HG03442 (cell line): ENCODE measurements at regions not wholly inside any gene's neighbourhood (a gene's known extent, or its start where the extent isn't known, plus 50 kb on each side); places are given as distances from the start of the nearest gene placed in this dataset.
"Not testable (repeated sequence)": the region's sequence is repeated elsewhere in the genome, so short reads cannot be mapped to it uniquely, and the experiment has no call there.

Experiments
- ATAC-seq: cut with Tn5 transposase; IDR thresholded peaks from one replicate; pipeline ENCODE4 v1.9.1; 2021; ENCODE audit warnings: mild to moderate bottlenecking, moderate library complexity; ENCODE audit not compliant: unreplicated experiment

GRCh38 chr7:88615336-88615735 lies 144.2 kb upstream of the ZNF804B start:
- no peak for ATAC-seq

- no peak for ATAC-seq
Observed at GRCh38 chr7:88614736-88615135, 144.8 kb upstream of the ZNF804B start.

- no peak for ATAC-seq
Observed at GRCh38 chr7:88610942-88611341, 148.6 kb upstream of the ZNF804B start.

GRCh38 chr7:88600695-88601094 lies 158.8 kb upstream of the ZNF804B start:
- ATAC-seq, result no peak

DNA sequence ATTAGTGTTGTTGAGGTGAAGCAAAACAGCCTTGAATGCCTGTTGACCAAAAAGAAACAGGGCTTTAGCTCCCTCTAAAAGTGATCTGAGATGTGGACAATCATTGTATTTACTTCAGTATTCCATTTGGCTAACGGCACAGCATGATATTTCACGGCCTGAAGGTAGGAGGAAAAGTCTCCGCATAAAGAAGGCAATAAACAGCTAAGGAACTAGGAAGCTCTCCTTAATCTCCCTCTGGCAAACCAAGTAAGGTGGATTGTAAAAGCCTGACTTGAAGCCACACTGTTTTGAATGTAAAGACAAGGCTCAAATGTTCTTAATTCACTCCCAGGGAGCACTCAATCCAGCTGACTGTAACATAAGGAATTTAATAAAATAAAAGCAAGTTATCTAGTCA lies 160.0 kb upstream of the ZNF804B start:
- no peak for ATAC-seq

DNA sequence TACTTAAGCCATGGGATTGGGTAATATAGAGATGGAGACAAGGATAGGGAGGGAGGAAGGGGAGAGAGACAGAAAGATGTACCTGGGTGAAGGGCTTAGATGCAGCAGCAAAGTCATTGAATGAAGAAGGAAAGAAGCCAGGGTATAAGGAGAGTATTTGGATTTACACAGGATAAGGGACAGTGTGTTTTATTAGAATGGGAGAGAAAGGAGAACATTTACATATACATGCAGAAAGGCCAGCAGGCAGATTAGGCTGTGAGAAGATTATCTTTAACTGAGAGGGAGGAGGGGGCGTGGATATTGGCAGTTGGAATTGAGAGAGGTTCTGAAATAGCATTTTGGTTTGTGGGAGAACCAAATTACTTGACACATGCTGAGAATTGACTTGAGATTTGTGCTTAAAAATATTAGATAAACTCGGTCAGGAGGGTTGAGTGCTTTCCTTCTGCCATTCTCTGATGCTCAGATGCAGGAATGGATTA lies 161.5 kb upstream of the ZNF804B start:
- ATAC-seq, result no peak

- ATAC-seq, result no peak
Observed at GRCh38 chr7:88590963-88591362, 168.5 kb upstream of the ZNF804B start.

DNA sequence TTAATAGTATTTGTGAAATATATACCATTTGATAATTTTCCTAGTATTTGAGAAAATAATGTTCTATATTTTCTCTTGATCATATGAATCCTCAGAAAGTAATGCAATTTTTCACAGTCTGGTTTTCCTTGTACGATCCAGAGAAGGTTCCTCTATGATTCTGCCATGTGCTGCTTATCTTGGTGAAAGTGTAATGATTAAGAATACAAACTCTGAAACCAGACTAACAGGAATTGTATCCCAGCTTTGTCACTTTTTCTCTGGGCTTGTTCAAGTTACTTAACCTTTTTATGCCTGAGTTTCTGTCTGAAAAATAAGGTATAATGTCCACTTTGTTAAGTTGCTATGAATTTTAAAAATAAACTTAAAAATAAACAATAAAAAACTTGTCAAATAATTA lies 169.6 kb upstream of the ZNF804B start:
- no peak for ATAC-seq

DNA sequence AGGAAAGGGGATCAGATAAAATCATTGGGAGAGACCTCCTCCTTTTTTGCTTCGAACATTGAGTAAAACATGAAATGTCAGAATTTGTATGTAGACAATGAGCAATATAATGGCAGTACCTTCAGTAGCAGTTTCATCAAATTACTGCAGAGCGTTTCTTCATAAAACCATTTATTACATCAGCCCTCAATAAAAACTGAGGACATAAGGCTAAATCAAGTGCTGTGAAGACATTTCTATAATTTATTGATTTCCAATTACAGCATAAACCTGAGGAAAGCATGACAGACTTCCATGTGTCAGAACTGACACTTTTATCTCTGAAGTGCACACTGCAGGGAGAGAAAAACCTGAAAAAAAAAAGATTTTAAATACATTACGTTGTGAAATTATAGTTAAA lies 172.6 kb upstream of the ZNF804B start:
- no peak for ATAC-seq

DNA sequence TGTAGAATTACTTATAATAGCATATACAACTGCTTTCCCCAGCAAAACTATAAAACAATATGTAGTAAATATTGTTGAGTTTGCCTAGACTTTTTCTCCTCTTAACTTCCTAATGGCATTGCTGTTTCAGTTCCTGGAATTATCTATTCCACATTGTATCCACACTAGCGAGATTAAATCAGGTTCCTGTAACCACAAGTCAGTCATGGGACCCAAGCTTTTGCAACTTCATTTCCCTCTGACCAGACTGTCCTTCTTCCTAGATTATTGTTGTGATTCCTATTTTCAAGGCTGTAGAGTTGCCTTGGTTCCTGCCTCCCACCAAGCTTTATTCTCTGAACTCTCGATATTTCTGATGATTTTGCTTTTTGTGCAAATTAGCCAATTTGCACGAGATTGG lies 173.3 kb upstream of the ZNF804B start:
- ATAC-seq, result no peak

- ATAC-seq, result no peak
Observed at GRCh38 chr7:88576720-88577119, 182.8 kb upstream of the ZNF804B start.

DNA sequence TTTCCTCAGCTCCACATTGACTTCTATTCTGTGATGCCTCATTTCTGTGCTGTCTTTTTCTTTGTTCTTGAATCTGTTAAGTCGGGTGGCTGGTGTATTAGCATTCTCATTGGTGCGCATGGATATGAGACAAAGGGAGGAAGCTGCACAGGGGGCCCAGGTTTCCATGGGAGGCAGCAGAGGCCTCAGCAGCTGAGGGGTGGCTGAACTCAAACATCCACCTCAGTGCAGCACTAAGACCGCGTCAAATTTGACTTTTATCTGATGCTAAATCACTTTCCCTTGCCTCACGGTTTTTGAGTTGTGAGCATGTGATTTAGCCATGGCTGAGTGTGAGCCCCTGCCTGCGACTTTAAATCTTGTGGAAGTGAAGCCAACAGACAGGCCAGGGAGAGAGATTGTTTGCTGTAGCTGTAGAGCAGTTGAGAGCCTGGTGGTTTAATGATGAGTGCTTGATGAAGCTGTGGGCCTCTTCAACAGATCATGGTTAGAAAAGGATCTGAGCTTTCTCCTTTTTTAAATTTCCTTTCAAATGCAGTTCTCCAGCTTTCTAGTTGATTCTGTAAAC lies 193.3 kb upstream of the ZNF804B start:
- ATAC-seq, result no peak

DNA sequence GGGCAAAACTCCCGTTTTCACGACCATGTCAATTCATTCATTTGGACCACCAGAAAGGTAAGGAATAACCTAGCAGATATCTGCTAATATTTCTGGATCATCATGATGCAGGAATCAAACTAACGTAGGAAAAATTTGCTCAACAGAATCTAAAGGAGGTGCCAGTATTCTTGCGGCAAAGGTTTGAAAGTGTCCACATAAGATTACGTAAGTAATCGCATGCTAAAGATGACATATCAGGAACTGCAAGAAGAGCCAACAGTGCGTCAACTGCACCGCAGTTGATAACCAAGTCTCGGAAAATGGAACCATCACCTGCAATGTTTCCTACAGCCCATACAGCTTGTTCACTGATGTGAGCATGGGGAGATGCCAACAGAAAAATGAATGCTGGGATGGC lies 194.1 kb upstream of the ZNF804B start:
- no peak for ATAC-seq

GRCh38 chr7:88556441-88556840 lies 203.1 kb upstream of the ZNF804B start:
- not testable (repeated sequence) for ATAC-seq

- ATAC-seq, result not testable (repeated sequence)
Observed at GRCh38 chr7:88554847-88555246, 204.7 kb upstream of the ZNF804B start.

DNA sequence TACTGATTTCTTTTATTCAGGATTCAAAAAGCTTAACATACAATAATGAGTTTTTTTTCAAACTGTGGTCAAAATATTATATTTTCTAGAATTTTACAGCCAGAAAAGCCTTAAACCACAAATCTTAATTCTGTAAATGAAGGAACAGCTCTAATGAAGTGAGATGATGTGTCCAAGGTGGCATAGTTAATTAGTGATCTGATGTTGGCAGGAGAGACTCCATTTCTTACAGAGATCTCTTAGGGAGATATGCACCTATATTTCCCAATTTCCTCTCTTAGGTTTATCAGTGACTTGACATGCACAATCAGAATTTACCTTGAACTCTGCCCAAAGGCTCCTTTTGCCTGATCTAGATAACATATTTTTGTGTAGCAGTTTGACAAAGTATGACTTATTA lies 211.1 kb upstream of the ZNF804B start:
- ATAC-seq, result no peak

DNA sequence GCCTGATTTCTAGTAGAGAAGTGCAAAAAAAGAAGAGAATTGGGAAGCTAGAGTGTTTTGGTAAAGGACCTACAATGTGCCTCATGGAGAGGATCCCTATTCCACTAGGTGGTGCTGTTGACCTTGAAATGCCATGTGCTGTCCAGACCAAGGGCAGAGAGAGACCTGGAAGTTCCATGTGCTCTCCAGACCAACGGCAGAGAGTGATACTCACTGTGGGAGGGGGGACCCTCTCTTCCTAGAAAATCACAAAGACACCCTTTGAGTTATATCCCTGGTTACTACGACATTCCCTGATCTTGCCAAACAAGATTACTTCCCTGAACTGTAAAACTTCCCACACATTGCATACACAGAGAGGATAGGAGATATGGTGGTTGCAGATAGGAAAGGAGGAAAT lies 212.7 kb upstream of the ZNF804B start:
- ATAC-seq, result peak; percentile 57

DNA sequence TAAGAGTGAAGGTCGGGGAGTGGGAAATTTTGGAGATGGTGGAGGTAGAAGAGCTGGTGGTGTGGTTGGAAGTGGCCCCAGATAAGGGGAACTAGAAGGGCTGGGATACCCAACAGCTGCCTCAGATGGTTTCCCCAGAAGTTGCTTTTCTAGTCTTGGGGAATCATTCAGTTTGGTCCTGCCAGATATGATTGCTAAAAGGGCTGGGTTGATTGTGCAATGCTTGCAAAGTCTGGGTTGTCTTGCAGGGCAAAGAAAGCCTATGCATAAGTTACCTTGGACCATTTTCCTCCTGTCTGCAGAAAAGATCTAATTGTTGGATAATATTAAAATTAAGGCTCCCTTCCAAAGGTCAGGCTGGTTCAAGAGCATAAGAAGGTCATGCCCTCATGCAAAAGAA lies 213.8 kb upstream of the ZNF804B start:
- ATAC-seq, result no peak

DNA sequence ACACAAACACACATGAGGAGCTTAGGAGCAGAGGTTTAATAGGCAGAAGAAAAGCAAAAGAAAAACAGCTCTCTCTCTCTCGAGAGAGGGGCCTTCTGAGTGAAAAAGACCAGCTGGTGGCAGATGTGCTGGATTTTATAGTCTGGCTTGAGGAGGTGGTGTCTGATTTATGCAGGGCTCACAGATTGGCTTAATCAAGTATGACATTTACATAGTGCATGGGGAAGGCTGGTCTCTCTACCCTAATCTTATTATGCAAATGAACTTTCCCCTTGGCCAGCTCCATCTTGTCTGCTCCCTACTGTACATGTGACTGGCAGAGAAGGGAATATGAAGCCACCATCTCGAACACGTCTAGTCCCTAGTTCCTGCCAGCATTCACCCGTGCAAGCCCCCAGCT lies 219.5 kb upstream of the ZNF804B start:
- ATAC-seq, result no peak

DNA sequence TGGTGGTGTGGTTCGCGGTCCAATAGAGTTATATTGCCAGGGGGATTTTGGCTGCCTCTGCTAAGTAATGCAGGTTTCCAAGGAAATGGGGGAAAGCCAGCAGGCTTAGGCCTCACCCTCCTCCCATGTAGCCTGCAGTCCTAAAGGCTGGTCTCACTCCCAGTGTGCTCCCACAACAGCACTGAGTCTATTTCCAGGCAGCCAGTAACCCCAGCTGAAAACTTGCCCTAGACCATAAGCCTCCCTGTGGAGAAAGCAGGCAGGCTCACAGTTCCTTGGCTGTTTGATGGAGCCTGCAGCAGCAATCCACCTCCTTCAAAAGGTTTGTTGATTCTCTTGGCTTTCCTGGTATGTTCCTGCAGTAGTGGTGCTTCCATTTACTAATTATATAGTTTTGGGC lies 220.0 kb upstream of the ZNF804B start:
- no peak for ATAC-seq

GRCh38 chr7:88523645-88524044 lies 217.0 kb upstream of the STEAP4 start:
- no peak for ATAC-seq

DNA sequence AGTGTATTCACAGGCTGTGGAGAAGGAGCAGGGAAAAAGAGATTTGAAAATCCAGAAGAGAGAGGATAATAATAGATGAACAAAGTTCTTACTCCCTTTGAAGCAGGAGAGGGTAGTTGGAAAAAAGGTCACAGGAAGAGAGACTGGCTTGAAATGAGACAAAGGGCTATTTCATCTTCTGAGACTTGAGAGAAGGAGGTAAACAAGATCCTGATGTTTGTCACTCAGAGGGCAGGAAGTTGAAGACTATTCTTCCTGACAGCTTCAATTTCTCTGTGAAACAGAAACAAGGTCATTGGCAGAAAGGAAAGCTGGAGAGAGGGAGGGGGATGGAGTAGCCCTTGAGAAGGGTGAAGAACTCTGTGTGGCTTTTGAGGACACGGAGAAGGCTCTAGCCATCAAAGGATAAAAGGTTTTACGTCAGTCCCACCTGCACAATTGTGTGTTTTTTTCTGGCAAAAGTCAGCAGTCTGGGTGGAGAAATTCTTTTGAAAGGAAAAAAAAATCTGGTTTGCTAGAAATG lies 216.1 kb upstream of the STEAP4 start:
- ATAC-seq, result no peak

- ATAC-seq, result no peak
Observed at GRCh38 chr7:88516429-88516828, 209.7 kb upstream of the STEAP4 start.
